CD4-positive, alpha-beta memory T cell (primary cell): ENCODE measurements at regions not wholly inside any gene's neighbourhood (a gene's known extent, or its start where the extent isn't known, plus 50 kb on each side); places are given as distances from the start of the nearest gene placed in this dataset.

ENCODE experiments used
- CTCF ChIA-PET: fragments of 350-600 bp; sonication (Branson Sonifier 250); formaldehyde crosslinking; loops from one replicate; lab custom pipeline; 2021; ENCODE audit warnings: inconsistent platforms; ENCODE audit not compliant: partially characterized antibody; lab: Charles Lee
- POLR2A ChIA-PET: fragments of 350-600 bp; sonication (Branson Sonifier 250); formaldehyde crosslinking; loops from one replicate; lab custom pipeline; 2021; ENCODE audit not compliant: partially characterized antibody; lab: Charles Lee
- DNase-seq, 5 donors: peaks; one replicate each; pipeline versions ENCODE4 v3.0.0 to v3.0.0-alpha.2; 2020 to 2022; ENCODE audit warnings: mixed read lengths in 1 of 5
- H3K27ac ChIP-seq: one replicate; pipeline ENCODE4 v1.7.0; 2013; ENCODE audit warnings: low read depth, low read length
- H3K27me3 ChIP-seq: 2 replicates; pipeline ENCODE4 v1.7.0; 2013; ENCODE audit warnings: mild to moderate bottlenecking, low read length, moderate library complexity; ENCODE audit not compliant: insufficient read depth
- H3K36me3 ChIP-seq: 2 replicates; pipeline ENCODE4 v1.7.0; 2013; ENCODE audit warnings: mild to moderate bottlenecking, low read length, moderate library complexity; ENCODE audit not compliant: insufficient read depth
- H3K4me1 ChIP-seq: 2 replicates; pipeline ENCODE4 v1.7.0; 2013; ENCODE audit warnings: mild to moderate bottlenecking, low read length, moderate library complexity; ENCODE audit not compliant: insufficient read depth
- H3K4me3 ChIP-seq, 2 donors: one replicate each; pipeline ENCODE4 v1.7.0; 2013; ENCODE audit warnings: low read length in 2 of 2, mild to moderate bottlenecking in 1 of 2
- H3K9me3 ChIP-seq, 2 donors: one replicate each; pipeline ENCODE4 v1.7.0; 2013; ENCODE audit warnings: low read length in 2 of 2, control low read depth in 1 of 2; ENCODE audit not compliant: control insufficient read depth in 1 of 2
- H3K27ac Mint-ChIP-seq, 7 donors: one replicate each; pipeline ENCODE4 v1.8.0; 2020 to 2021; ENCODE audit warnings: mixed read lengths in 7 of 7, mild to moderate bottlenecking in 6 of 7, inconsistent platforms in 3 of 7, moderate library complexity in 3 of 7
- H3K27me3 Mint-ChIP-seq, 2 donors: one replicate each; pipeline ENCODE4 v1.8.0; 2020 to 2021; ENCODE audit warnings: mixed read lengths in 2 of 2
- H3K36me3 Mint-ChIP-seq, 2 donors: one replicate each; pipeline ENCODE4 v1.8.0; 2020 to 2021; ENCODE audit warnings: mixed read lengths in 2 of 2, inconsistent platforms in 1 of 2, mild to moderate bottlenecking in 1 of 2
- H3K4me1 Mint-ChIP-seq, 4 donors: one replicate each; pipeline ENCODE4 v1.8.0; 2020 to 2021; ENCODE audit warnings: mixed read lengths in 4 of 4, mild to moderate bottlenecking in 1 of 4
- H3K4me3 Mint-ChIP-seq, 8 donors: one replicate each; pipeline ENCODE4 v1.8.0; 2020 to 2021; ENCODE audit warnings: mixed read lengths in 8 of 8, mild to moderate bottlenecking in 7 of 8, moderate library complexity in 6 of 8, inconsistent platforms in 3 of 8
- H3K9me3 Mint-ChIP-seq, 8 donors: one replicate each; pipeline ENCODE4 v1.8.0; 2020 to 2021; ENCODE audit warnings: mixed read lengths in 8 of 8, mild to moderate bottlenecking in 5 of 8, inconsistent platforms in 3 of 8, moderate library complexity in 1 of 8
- intact Hi-C: fragments of 100-400 bp; cut with micrococcal nuclease; formaldehyde crosslinking; loops from one replicate; pipeline ENCODE4 v1.15.1; 2023

GRCh38 chr3:99249627-99250026, 348.1 kb upstream of the DCBLD2 start:
- no peaks in the 10 kb centered on the region for H3K36me3 Mint-ChIP-seq
- Histone ChIP-seq H3K36me3 (no peaks in the 10 kb centered on the region), H3K9me3 (no peaks in the 10 kb centered on the region), H3K27ac (no peak overlapping the region), H3K27me3 (no peaks in the 10 kb centered on the region), H3K4me1 (no peaks in the 10 kb centered on the region), H3K4me3 (no peak overlapping the region)
- no peak overlapping the region for H3K4me3 Mint-ChIP-seq
- no peaks in the 10 kb centered on the region for H3K4me1 Mint-ChIP-seq
- H3K27ac Mint-ChIP-seq: no peak overlapping the region
- H3K9me3 Mint-ChIP-seq: peaks cover 0 to 13% (median 2%) of the 10 kb centered on the region in 8 donors
- intact Hi-C loops: no loop called here
- POLR2A ChIA-PET: no interaction called here
- DNase-seq: no peak
- H3K27me3 Mint-ChIP-seq: no peaks in the 10 kb centered on the region
- CTCF ChIA-PET: no interaction called here

GRCh38 chr3:99248913-99249312, 347.4 kb upstream of the DCBLD2 start:
- H3K27ac Mint-ChIP-seq: no peak overlapping the region
- H3K36me3 ChIP-seq: no peaks in the 10 kb centered on the region
- H3K4me3 ChIP-seq: no peak overlapping the region
- no peak for DNase-seq
- H3K4me1 Mint-ChIP-seq: no peaks in the 10 kb centered on the region
- H3K9me3 Mint-ChIP-seq: peaks cover 0 to 13% (median 3%) of the 10 kb centered on the region in 8 donors
- no peaks in the 10 kb centered on the region for H3K27me3 ChIP-seq
- H3K27me3 Mint-ChIP-seq: no peaks in the 10 kb centered on the region
- CTCF ChIA-PET: no interaction called here
- POLR2A ChIA-PET: no interaction called here
- H3K9me3 ChIP-seq: no peaks in the 10 kb centered on the region
- H3K27ac ChIP-seq: no peak overlapping the region
- no peaks in the 10 kb centered on the region for H3K4me1 ChIP-seq
- no peaks in the 10 kb centered on the region for H3K36me3 Mint-ChIP-seq
- H3K4me3 Mint-ChIP-seq: no peak overlapping the region
- intact Hi-C loops: no loop called here

GRCh38 chr3:99248130-99248529, 346.6 kb upstream of the DCBLD2 start:
- no peaks in the 10 kb centered on the region for H3K27me3 Mint-ChIP-seq
- no peak overlapping the region for H3K4me3 ChIP-seq
- CTCF ChIA-PET: no interaction called here
- H3K27me3 ChIP-seq: no peaks in the 10 kb centered on the region
- H3K9me3 ChIP-seq: no peaks in the 10 kb centered on the region
- no peak overlapping the region for H3K27ac ChIP-seq
- intact Hi-C loops: no loop called here
- H3K4me1 ChIP-seq: no peaks in the 10 kb centered on the region
- no peaks in the 10 kb centered on the region for H3K4me1 Mint-ChIP-seq
- POLR2A ChIA-PET: no interaction called here
- H3K9me3 Mint-ChIP-seq: peaks cover 0 to 14% (median 3%) of the 10 kb centered on the region in 8 donors
- DNase-seq: no peak
- H3K36me3 Mint-ChIP-seq: no peaks in the 10 kb centered on the region
- no peak overlapping the region for H3K4me3 Mint-ChIP-seq
- H3K27ac Mint-ChIP-seq: no peak overlapping the region
- H3K36me3 ChIP-seq: no peaks in the 10 kb centered on the region

GRCh38 chr3:99246010-99246654, 344.6 kb upstream of the DCBLD2 start:
- ChIA-PET POLR2A (no interaction called here), CTCF (no interaction called here)
- intact Hi-C loops: no loop called here
- Mint-ChIP-seq H3K36me3 (no peaks in the 10 kb centered on the region), H3K4me1 (no peaks in the 10 kb centered on the region), H3K4me3 (no peak overlapping the region), H3K9me3 (peaks cover 0 to 13% (median 4%) of the 10 kb centered on the region in 8 donors), H3K27me3 (no peaks in the 10 kb centered on the region), H3K27ac (no peak overlapping the region)
- H3K27ac ChIP-seq: no peak overlapping the region
- no peaks in the 10 kb centered on the region for H3K36me3 ChIP-seq
- no peaks in the 10 kb centered on the region for H3K9me3 ChIP-seq
- no peak for DNase-seq
- H3K4me3 ChIP-seq: no peak overlapping the region
- no peaks in the 10 kb centered on the region for H3K4me1 ChIP-seq
- H3K27me3 ChIP-seq: no peaks in the 10 kb centered on the region

GRCh38 chr3:99242271-99242670, 340.8 kb upstream of the DCBLD2 start:
- Histone ChIP-seq H3K36me3 (no peaks in the 10 kb centered on the region), H3K9me3 (no peaks in the 10 kb centered on the region), H3K4me3 (no peak overlapping the region), H3K27ac (no peak overlapping the region), H3K27me3 (no peaks in the 10 kb centered on the region), H3K4me1 (no peaks in the 10 kb centered on the region)
- POLR2A ChIA-PET: no interaction called here
- Mint-ChIP-seq H3K27me3 (peaks cover 0 to 2% of the 10 kb centered on the region in 2 donors), H3K36me3 (no peaks in the 10 kb centered on the region), H3K9me3 (peaks cover 0 to 13% (median 5%) of the 10 kb centered on the region in 8 donors), H3K4me1 (no peaks in the 10 kb centered on the region), H3K4me3 (no peak overlapping the region), H3K27ac (no peak overlapping the region)
- intact Hi-C loops: no loop called here
- CTCF ChIA-PET: no interaction called here
- no peak for DNase-seq

- Mint-ChIP-seq H3K9me3 (peaks cover 0 to 13% (median 6%) of the 10 kb centered on the region in 8 donors), H3K36me3 (no peaks in the 10 kb centered on the region), H3K27ac (no peak overlapping the region), H3K4me3 (no peak overlapping the region), H3K4me1 (no peaks in the 10 kb centered on the region), H3K27me3 (peaks cover 0 to 2% of the 10 kb centered on the region in 2 donors)
- H3K9me3 ChIP-seq: no peaks in the 10 kb centered on the region
- no peaks in the 10 kb centered on the region for H3K27me3 ChIP-seq
- ChIA-PET POLR2A (no interaction called here), CTCF (no interaction called here)
- H3K36me3 ChIP-seq: no peaks in the 10 kb centered on the region
- intact Hi-C loops: no loop called here
- H3K4me1 ChIP-seq: no peaks in the 10 kb centered on the region
- DNase-seq: no peak
- no peak overlapping the region for H3K27ac ChIP-seq
- no peak overlapping the region for H3K4me3 ChIP-seq
Measured at GRCh38 chr3:99240700-99241099, 339.2 kb upstream of the DCBLD2 start.

- Mint-ChIP-seq H3K4me3 (no peak overlapping the region), H3K36me3 (no peaks in the 10 kb centered on the region), H3K27ac (no peak overlapping the region), H3K27me3 (peaks cover 0 to 2% of the 10 kb centered on the region in 2 donors), H3K4me1 (no peaks in the 10 kb centered on the region), H3K9me3 (peaks cover 0 to 13% (median 4%) of the 10 kb centered on the region in 8 donors)
- Histone ChIP-seq H3K4me3 (no peak overlapping the region), H3K4me1 (no peaks in the 10 kb centered on the region), H3K36me3 (no peaks in the 10 kb centered on the region), H3K27ac (no peak overlapping the region), H3K9me3 (no peaks in the 10 kb centered on the region), H3K27me3 (no peaks in the 10 kb centered on the region)
- DNase-seq: no peak
- CTCF ChIA-PET: no interaction called here
- POLR2A ChIA-PET: no interaction called here
- intact Hi-C loops: no loop called here
Measured at GRCh38 chr3:99236576-99236975, 335.1 kb upstream of the DCBLD2 start.
